ENCODE measurements at regions not wholly inside any gene's neighbourhood (a gene's known extent, or its start where the extent isn't known, plus 50 kb on each side); places are given as distances from the start of the nearest gene placed in this dataset.
"Not testable (repeated sequence)": the region's sequence is repeated elsewhere in the genome, so short reads cannot be mapped to it uniquely, and the experiment has no call there.

- CTCF ChIA-PET: no interaction called here
- ATAC-seq: no peak
Observed at GRCh38 chr1:81505831-81506230, 294.9 kb upstream of the ADGRL2 start.

GRCh38 chr1:81504820-81505219 is 295.9 kb upstream of the ADGRL2 start:
- H3K9me3 ChIP-seq (ENCODE audit: control insufficient read depth, insufficient read depth, low read depth, low read length); H3K36me3 ChIP-seq (ENCODE audit: control insufficient read depth, insufficient read depth, low read length); BruUV-seq (replicated peaks); in situ Hi-C loops (cut with HindIII; ENCODE audit: low pct_unique_long_range_greater_than_20kb, low sequenced_read_pairs); H3K4me3 ChIP-seq (ENCODE audit: low read depth in 2 of 2, low read length in 2 of 2); DNase-seq (ENCODE audit: low read depth, low spot score); ATAC-seq; H3K27ac ChIP-seq (ENCODE audit: low read length); CTCF ChIA-PET; H3K4me1 ChIP-seq (ENCODE audit: control insufficient read depth, insufficient read depth, low read length); H3K27me3 ChIP-seq (ENCODE audit: control insufficient read depth, insufficient read depth, low read length); intact Hi-C loops (cut with micrococcal nuclease; ENCODE audit: unreplicated experiment); POLR2A ChIA-PET: not testable (repeated sequence)

More at GRCh38 chr1:81505831-81506230, 294.9 kb upstream of the ADGRL2 start:
- intact Hi-C loops (cut with micrococcal nuclease; ENCODE audit: unreplicated experiment): no loop called here
- BruUV-seq (replicated peaks): no TSS peak
- no peaks in the 10 kb centered on the region for H3K36me3 ChIP-seq (ENCODE audit: control insufficient read depth, insufficient read depth, low read length)
- POLR2A ChIA-PET: no interaction called here
- no peak for DNase-seq (ENCODE audit: low read depth, low spot score)
- H3K9me3 ChIP-seq (ENCODE audit: control insufficient read depth, insufficient read depth, low read depth, low read length): no peaks in the 10 kb centered on the region
- no peaks in the 10 kb centered on the region for H3K4me1 ChIP-seq (ENCODE audit: control insufficient read depth, insufficient read depth, low read length)
- H3K27me3 ChIP-seq (ENCODE audit: control insufficient read depth, insufficient read depth, low read length): no peaks in the 10 kb centered on the region
- in situ Hi-C loops (cut with HindIII; ENCODE audit: low pct_unique_long_range_greater_than_20kb, low sequenced_read_pairs): no loop called here
- no peak overlapping the region for H3K27ac ChIP-seq (ENCODE audit: low read length)
- no peak for TF ChIP-seq SIN3A (IDR thresholded peaks at IDR 0.05; ENCODE audit: borderline replicate concordance, insufficient read depth, low read depth, low read length)
- TF ChIP-seq REST (IDR thresholded peaks at IDR 0.05; ENCODE audit: insufficient read depth in 1 of 2, low read depth in 2 of 2, low read length in 1 of 2): no peak
- TF ChIP-seq CTCF (IDR thresholded peaks at IDR 0.05): no peak
- no peak for TF ChIP-seq POLR2AphosphoS5 (IDR thresholded peaks at IDR 0.05; ENCODE audit: low read depth, low read length)
- H3K4me3 ChIP-seq (ENCODE audit: low read depth in 2 of 2, low read length in 2 of 2): no peak overlapping the region

- in situ Hi-C loops (cut with HindIII; ENCODE audit: low pct_unique_long_range_greater_than_20kb, low sequenced_read_pairs); BruUV-seq (replicated peaks); CTCF ChIA-PET: not testable (repeated sequence)
Observed at GRCh38 chr1:81502705-81503104, 298.0 kb upstream of the ADGRL2 start.

GRCh38 chr1:81501485-81501884 is 299.2 kb upstream of the ADGRL2 start:
- H3K9me3 ChIP-seq (ENCODE audit: control insufficient read depth, insufficient read depth, low read depth, low read length); in situ Hi-C loops (cut with HindIII; ENCODE audit: low pct_unique_long_range_greater_than_20kb, low sequenced_read_pairs); H3K36me3 ChIP-seq (ENCODE audit: control insufficient read depth, insufficient read depth, low read length); H3K4me1 ChIP-seq (ENCODE audit: control insufficient read depth, insufficient read depth, low read length); POLR2A ChIA-PET; H3K4me3 ChIP-seq (ENCODE audit: low read depth in 2 of 2, low read length in 2 of 2); BruUV-seq (replicated peaks); H3K27me3 ChIP-seq (ENCODE audit: control insufficient read depth, insufficient read depth, low read length); CTCF ChIA-PET; DNase-seq (ENCODE audit: low read depth, low spot score); ATAC-seq; intact Hi-C loops (cut with micrococcal nuclease; ENCODE audit: unreplicated experiment); H3K27ac ChIP-seq (ENCODE audit: low read length): not testable (repeated sequence)

More at GRCh38 chr1:81502705-81503104, 298.0 kb upstream of the ADGRL2 start:
- H3K27ac ChIP-seq (ENCODE audit: low read length); H3K9me3 ChIP-seq (ENCODE audit: control insufficient read depth, insufficient read depth, low read depth, low read length); H3K4me3 ChIP-seq (ENCODE audit: low read depth in 2 of 2, low read length in 2 of 2); POLR2A ChIA-PET; H3K36me3 ChIP-seq (ENCODE audit: control insufficient read depth, insufficient read depth, low read length); H3K4me1 ChIP-seq (ENCODE audit: control insufficient read depth, insufficient read depth, low read length); DNase-seq (ENCODE audit: low read depth, low spot score); ATAC-seq; intact Hi-C loops (cut with micrococcal nuclease; ENCODE audit: unreplicated experiment); H3K27me3 ChIP-seq (ENCODE audit: control insufficient read depth, insufficient read depth, low read length): not testable (repeated sequence)

All from Panc1 (cell line).